Upper lobe of left lung (tissue), 6 donors: ENCODE measurements at regions not wholly inside any gene's neighbourhood (a gene's known extent, or its start where the extent isn't known, plus 50 kb on each side); places are given as distances from the start of the nearest gene placed in this dataset.

Experiments used
- ATAC-seq, 2 donors: fragments of 200-7000 bp; cut with Tn5 transposase; one replicate each; pipeline ENCODE4 v1.9.1; 2022; ENCODE audit warnings: mild to moderate bottlenecking in 2 of 2, moderate library complexity in 2 of 2; ENCODE audit not compliant: low FRiP score in 2 of 2
- DNase-seq, 2 donors: peaks; one replicate each; pipeline ENCODE4 v3.0.0-alpha.2; 2019 to 2020
- H3K27ac ChIP-seq, 4 donors: fragments of 200-600 bp; sonication (generic); one replicate each; pipeline ENCODE4 v1.5.1; 2016 to 2019
- H3K27me3 ChIP-seq, 4 donors: fragments of 200-600 bp; sonication (generic); one replicate each; pipeline ENCODE4 v1.5.1; 2017 to 2019
- H3K36me3 ChIP-seq, 4 donors: fragments of 200-600 bp; sonication (generic); one replicate each; pipeline ENCODE4 v1.5.1; 2016 to 2019
- H3K4me1 ChIP-seq, 4 donors: fragments of 200-600 bp; sonication (generic); one replicate each; pipeline ENCODE4 v1.5.1; 2018 to 2019
- H3K4me3 ChIP-seq, 4 donors: fragments of 200-600 bp; sonication (generic); one replicate each; pipeline ENCODE4 v1.5.1; 2017 to 2019; ENCODE audit warnings: mild to moderate bottlenecking in 2 of 4, moderate library complexity in 1 of 4
- H3K9me3 ChIP-seq, 4 donors: fragments of 200-600 bp; sonication (generic); one replicate each; pipeline ENCODE4 v1.5.1; 2018 to 2019
- CTCF ChIP-seq, 6 experiments: fragments of 450-650 bp in 4 of 6; fragments of 200-600 bp in 2 of 6; sonication (generic) in 2 of 6; IDR thresholded peaks; one replicate each; pipeline ENCODE4 v1.5.1; 2016 to 2019; ENCODE audit warnings: antibody characterized with exemption in 6 of 6
- EP300 ChIP-seq, 4 donors: sonication (generic); formaldehyde crosslinking; IDR thresholded peaks; one replicate each; pipeline ENCODE4 v1.5.1; 2017; ENCODE audit warnings: antibody characterized with exemption in 4 of 4, control low read depth in 2 of 4
- POLR2A ChIP-seq, 4 donors: fragments of 450-650 bp; IDR thresholded peaks; one replicate each; pipeline ENCODE4 v1.5.1; 2016 to 2017; ENCODE audit warnings: antibody characterized with exemption in 4 of 4, mild to moderate bottlenecking in 2 of 4
- POLR2AphosphoS5 ChIP-seq, 2 donors: sonication (generic); formaldehyde crosslinking; IDR thresholded peaks; one replicate each; pipeline ENCODE4 v1.5.1; 2017; ENCODE audit warnings: antibody characterized with exemption in 2 of 2
- WGBS, 2 donors: methylation state at CpG; one replicate each; pipeline ENCODE4 v1.1.5; 2017 to 2018; 5-methylcytosine and 5-hydroxymethylcytosine counted together
- donor health status: DM: no; HTN: no; CAD: no; lungs with moderate emphysema.
- donor health status: DM: no; HTN: yes; CAD: no; lungs with severe emphysema.

GRCh38 chr9:109971226-109971625 lies 191.2 kb downstream of the PALM2AKAP2 start:
- Histone ChIP-seq H3K9me3 (no peaks in the 10 kb centered on the region), H3K27me3 (no peaks in the 10 kb centered on the region), H3K4me3 (no peak overlapping the region), H3K36me3 (no peaks in the 10 kb centered on the region), H3K27ac (no peak overlapping the region), H3K4me1 (peaks cover 19 to 31% (median 27%) of the 10 kb centered on the region in 4 donors)
- 93 to 98% methylated on average over 5 of the region's 5 CpGs for WGBS, 2 donors
- TF ChIP-seq POLR2A (IDR thresholded peaks at IDR 0.05), result no peak
- no peak for TF ChIP-seq POLR2AphosphoS5 (IDR thresholded peaks at IDR 0.05)
- no peak for TF ChIP-seq EP300 (IDR thresholded peaks at IDR 0.05)
- no peak for TF ChIP-seq CTCF (IDR thresholded peaks at IDR 0.05)
- no peak for ATAC-seq
- no peak for DNase-seq

DNA sequence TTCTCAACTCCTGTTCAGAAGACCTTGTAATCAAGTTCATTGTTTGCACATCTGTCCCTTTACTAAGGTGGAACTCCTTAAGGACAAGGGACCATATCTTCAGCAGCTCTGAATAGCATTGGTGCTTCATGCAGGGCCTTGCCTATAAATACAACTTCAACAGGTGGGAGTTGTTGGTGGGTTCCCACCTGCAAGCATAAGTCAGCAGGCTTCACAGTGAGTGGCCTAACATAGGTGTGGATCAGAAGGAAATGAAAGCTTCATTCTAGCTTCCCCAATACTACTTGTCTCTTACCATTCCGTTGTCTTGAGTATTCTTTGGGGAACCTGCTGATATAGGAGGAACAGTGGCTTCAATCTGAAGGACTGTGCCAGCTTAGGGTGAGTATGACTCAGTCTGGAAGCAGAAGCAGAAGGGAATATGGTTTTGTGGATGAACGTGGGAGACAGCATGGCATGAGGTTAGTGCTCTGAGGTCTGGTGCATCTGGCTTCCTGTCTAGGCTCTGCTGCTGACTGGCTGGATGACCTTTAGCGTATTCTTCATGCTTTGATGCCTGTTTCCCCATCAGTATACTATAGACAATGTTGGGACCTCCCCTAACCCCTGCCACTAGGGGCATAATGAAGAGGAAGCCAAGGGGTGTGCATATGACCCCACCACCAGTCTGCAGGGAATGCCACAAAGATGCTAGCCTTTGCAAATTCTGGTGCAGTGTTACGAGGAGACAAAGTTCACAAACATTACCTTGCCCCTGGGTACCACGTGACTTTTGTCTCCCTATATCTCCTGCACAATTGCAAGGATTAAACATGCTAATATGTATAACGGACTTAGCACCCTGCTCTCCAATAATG lies 192.3 kb downstream of the PALM2AKAP2 start:
- ATAC-seq (peak; percentile 28 to 76), DNase-seq (peak in 1 of 2 donors; percentile 27)
- TF ChIP-seq POLR2AphosphoS5 (IDR thresholded peaks at IDR 0.05), result no peak
- TF ChIP-seq POLR2A (IDR thresholded peaks at IDR 0.05), result no peak
- peak in 1 of 4 donors; percentile 5 for TF ChIP-seq EP300 (IDR thresholded peaks at IDR 0.05)
- TF ChIP-seq CTCF (IDR thresholded peaks at IDR 0.05), result peak in 1 of 6 experiments; percentile 4
- H3K27me3 ChIP-seq, result no peaks in the 10 kb centered on the region
- 78 to 84% methylated on average over 6 of the region's 6 CpGs for WGBS, 2 donors
- H3K9me3 ChIP-seq, result no peaks in the 10 kb centered on the region
- H3K4me3 ChIP-seq, result no peak overlapping the region
- H3K4me1 ChIP-seq, result peaks cover 17 to 25% (median 22%) of the 10 kb centered on the region in 4 donors
- no peak overlapping the region for H3K27ac ChIP-seq
- no peaks in the 10 kb centered on the region for H3K36me3 ChIP-seq

GRCh38 chr9:109973336-109973735 lies 193.3 kb downstream of the PALM2AKAP2 start:
- Histone ChIP-seq H3K9me3 (no peaks in the 10 kb centered on the region), H3K27me3 (no peaks in the 10 kb centered on the region), H3K4me1 (peaks cover 7 to 14% (median 13%) of the 10 kb centered on the region in 4 donors), H3K27ac (no peak overlapping the region), H3K4me3 (no peak overlapping the region), H3K36me3 (no peaks in the 10 kb centered on the region)
- ATAC-seq (no peak), DNase-seq (no peak)
- TF ChIP-seq CTCF (IDR thresholded peaks at IDR 0.05), result no peak
- 100% methylated on average over 1 of the region's 1 CpG for WGBS, 2 donors

DNA sequence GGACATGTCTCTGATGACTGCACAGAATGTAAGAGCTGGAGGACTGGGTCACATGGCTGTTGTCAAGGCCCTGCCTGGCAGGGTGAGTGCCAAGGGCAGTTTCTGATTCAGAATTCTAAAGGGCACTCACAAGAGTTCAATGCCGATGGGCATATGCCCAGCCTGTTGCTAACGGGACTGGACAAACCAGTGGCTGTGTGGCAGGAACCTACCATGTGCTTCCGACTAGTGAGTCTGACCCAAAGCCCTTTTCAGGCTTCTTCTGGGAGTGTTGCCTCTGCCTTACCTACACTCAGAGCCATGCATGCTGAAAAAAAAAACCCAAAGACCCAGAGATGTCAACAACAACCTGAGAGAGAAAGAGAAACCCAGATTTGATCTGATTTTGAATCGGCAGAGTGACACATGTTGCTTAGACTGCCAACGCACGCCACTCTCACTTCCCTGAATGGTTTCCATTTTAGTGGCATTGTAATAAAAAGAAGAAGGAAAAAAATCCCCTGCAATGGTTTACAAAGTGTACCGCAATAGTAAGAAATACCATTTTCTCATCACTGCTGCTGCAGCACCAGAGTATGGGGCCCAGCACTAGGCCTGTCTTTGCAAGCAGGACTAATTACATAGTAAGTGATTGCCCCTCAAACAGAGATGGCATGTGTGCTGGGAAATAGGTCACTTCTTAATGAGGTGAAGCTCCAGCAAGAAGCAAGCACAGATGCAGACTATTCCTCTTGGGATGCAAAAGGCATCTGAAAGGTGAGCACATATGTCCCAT lies 194.3 kb downstream of the PALM2AKAP2 start:
- H3K36me3 ChIP-seq, result no peaks in the 10 kb centered on the region
- H3K27ac ChIP-seq, result peak overlapping the region in 1 of 4 donors; percentile 12
- H3K27me3 ChIP-seq, result no peaks in the 10 kb centered on the region
- no peak overlapping the region for H3K4me3 ChIP-seq
- DNase-seq (no peak), ATAC-seq (no peak)
- TF ChIP-seq EP300 (IDR thresholded peaks at IDR 0.05) (no peak), POLR2A (IDR thresholded peaks at IDR 0.05) (no peak)
- H3K4me1 ChIP-seq, result peaks cover 0 to 6% (median 6%) of the 10 kb centered on the region in 4 donors
- WGBS, 2 donors, result 78 to 86% methylated on average over 7 of the region's 7 CpGs
- H3K9me3 ChIP-seq, result no peaks in the 10 kb centered on the region

- Histone ChIP-seq H3K36me3 (no peaks in the 10 kb centered on the region), H3K4me3 (no peak overlapping the region), H3K9me3 (no peaks in the 10 kb centered on the region), H3K27me3 (no peaks in the 10 kb centered on the region), H3K4me1 (peaks cover 0 to under 1% (median under 1%) of the 10 kb centered on the region in 4 donors), H3K27ac (no peak overlapping the region)
- ATAC-seq (no peak), DNase-seq (no peak)
- no peak for TF ChIP-seq POLR2A (IDR thresholded peaks at IDR 0.05)
- TF ChIP-seq EP300 (IDR thresholded peaks at IDR 0.05), result no peak
- 93 to 98% methylated on average over 4 of the region's 4 CpGs for WGBS, 2 donors
Measured at GRCh38 chr9:109974918-109975276, 194.9 kb downstream of the PALM2AKAP2 start.
